ENCODE measurements at regions not wholly inside any gene's neighbourhood (a gene's known extent, or its start where the extent isn't known, plus 50 kb on each side); places are given as distances from the start of the nearest gene placed in this dataset.
A peak's percentile ranks its signal among the peaks of the same experiment; 100 is the strongest.

GRCh38 chr7:10212649-10213048 is 761.0 kb upstream of the PHF14 start:
- Histone ChIP-seq H3K4me3 (no peak overlapping the region), H3K27ac (no peak overlapping the region), H3K36me3 (no peaks in the 10 kb centered on the region), H3K9me3 (ENCODE audit: low read depth) (no peaks in the 10 kb centered on the region), H3K27me3 (no peaks in the 10 kb centered on the region), H3K4me1 (ENCODE audit: low read depth) (no peaks in the 10 kb centered on the region)
- DNase-seq (ENCODE audit: low read depth in 1 of 2, low spot score in 1 of 2), result no peak
- no peak for TF ChIP-seq CTCF (IDR thresholded peaks at IDR 0.05; ENCODE audit: low read depth, low read length)

- Histone ChIP-seq H3K27me3 (no peaks in the 10 kb centered on the region), H3K4me3 (no peak overlapping the region), H3K4me1 (ENCODE audit: low read depth) (no peaks in the 10 kb centered on the region), H3K9me3 (ENCODE audit: low read depth) (no peaks in the 10 kb centered on the region), H3K27ac (no peak overlapping the region), H3K36me3 (no peaks in the 10 kb centered on the region)
- TF ChIP-seq CTCF (IDR thresholded peaks at IDR 0.05; ENCODE audit: low read depth, low read length), result no peak
- DNase-seq (ENCODE audit: low read depth in 1 of 2, low spot score in 1 of 2), result no peak
Measured at GRCh38 chr7:10216462-10216861, 757.2 kb upstream of the PHF14 start.

GRCh38 chr7:10221084-10221483 is 752.6 kb upstream of the PHF14 start:
- H3K27ac ChIP-seq, result no peak overlapping the region
- H3K9me3 ChIP-seq (ENCODE audit: low read depth), result no peaks in the 10 kb centered on the region
- H3K4me3 ChIP-seq, result no peak overlapping the region
- H3K4me1 ChIP-seq (ENCODE audit: low read depth), result no peaks in the 10 kb centered on the region
- no peak for TF ChIP-seq CTCF (IDR thresholded peaks at IDR 0.05; ENCODE audit: low read depth, low read length)
- DNase-seq (ENCODE audit: low read depth in 1 of 2, low spot score in 1 of 2), result no peak
- H3K36me3 ChIP-seq, result no peaks in the 10 kb centered on the region
- no peaks in the 10 kb centered on the region for H3K27me3 ChIP-seq

- no peaks in the 10 kb centered on the region for H3K27me3 ChIP-seq
- no peak for TF ChIP-seq CTCF (IDR thresholded peaks at IDR 0.05; ENCODE audit: low read depth, low read length)
- no peaks in the 10 kb centered on the region for H3K4me1 ChIP-seq (ENCODE audit: low read depth)
- no peak for DNase-seq (ENCODE audit: low read depth in 1 of 2, low spot score in 1 of 2)
- H3K4me3 ChIP-seq, result no peak overlapping the region
- no peaks in the 10 kb centered on the region for H3K36me3 ChIP-seq
- no peak overlapping the region for H3K27ac ChIP-seq
- no peaks in the 10 kb centered on the region for H3K9me3 ChIP-seq (ENCODE audit: low read depth)
Measured at GRCh38 chr7:10222976-10223375, 750.7 kb upstream of the PHF14 start.

- Histone ChIP-seq H3K4me1 (ENCODE audit: low read depth) (no peaks in the 10 kb centered on the region), H3K4me3 (no peak overlapping the region), H3K36me3 (no peaks in the 10 kb centered on the region), H3K27me3 (no peaks in the 10 kb centered on the region), H3K27ac (no peak overlapping the region), H3K9me3 (ENCODE audit: low read depth) (no peaks in the 10 kb centered on the region)
- no peak for TF ChIP-seq CTCF (IDR thresholded peaks at IDR 0.05; ENCODE audit: low read depth, low read length)
- DNase-seq (ENCODE audit: low read depth in 1 of 2, low spot score in 1 of 2), result no peak
Measured at GRCh38 chr7:10225275-10225674, 748.4 kb upstream of the PHF14 start.

- peaks cover 9% of the 10 kb centered on the region for H3K4me1 ChIP-seq (ENCODE audit: low read depth)
- DNase-seq (ENCODE audit: low read depth in 1 of 2, low spot score in 1 of 2), result peak in 1 of 2 donors; percentile 2
- no peaks in the 10 kb centered on the region for H3K27me3 ChIP-seq
- no peak for TF ChIP-seq CTCF (IDR thresholded peaks at IDR 0.05; ENCODE audit: low read depth, low read length)
- no peak overlapping the region for H3K27ac ChIP-seq
- no peak overlapping the region for H3K4me3 ChIP-seq
- H3K36me3 ChIP-seq, result no peaks in the 10 kb centered on the region
- no peaks in the 10 kb centered on the region for H3K9me3 ChIP-seq (ENCODE audit: low read depth)
Measured at GRCh38 chr7:10237306-10237705, 736.4 kb upstream of the PHF14 start.

Measured in cardiac muscle cell (in vitro differentiated cells and primary cell).